WTC11 (cell line): ENCODE measurements at regions not wholly inside any gene's neighbourhood (a gene's known extent, or its start where the extent isn't known, plus 50 kb on each side); places are given as distances from the start of the nearest gene placed in this dataset.

ENCODE experiments used
- CTCF ChIP-seq: fragments of 200-600 bp; IDR thresholded peaks from 2 replicates; pipeline ENCODE4 v1.8.0; 2022; ENCODE audit warnings: antibody characterized with exemption
- IRF1 ChIP-seq: sonication (generic); formaldehyde crosslinking; IDR thresholded peaks from 2 replicates; pipeline ENCODE4 v1.8.0; 2023; ENCODE audit warnings: missing genetic modification reagents
- MAX ChIP-seq: sonication (generic); formaldehyde crosslinking; IDR thresholded peaks from 2 replicates; pipeline ENCODE4 v1.8.0; 2022; ENCODE audit warnings: mild to moderate bottlenecking, missing genetic modification reagents
- MYBL2 ChIP-seq: sonication (generic); formaldehyde crosslinking; IDR thresholded peaks from 2 replicates; pipeline ENCODE4 v1.8.1; 2023; ENCODE audit warnings: mild to moderate bottlenecking, moderate library complexity, missing genetic modification reagents
- NFYB ChIP-seq: sonication (generic); formaldehyde crosslinking; conservative IDR thresholded peaks from 2 replicates; pipeline ENCODE4 v1.8.0; 2022; ENCODE audit warnings: low read depth, missing genetic modification reagents
- SMAD3 ChIP-seq: sonication (generic); formaldehyde crosslinking; IDR thresholded peaks from 2 replicates; pipeline ENCODE4 v1.8.0; 2022; ENCODE audit warnings: missing genetic modification reagents, mild to moderate bottlenecking, borderline replicate concordance
- ZNF416 ChIP-seq: fragments of 250-450 bp; sonication (Bioruptor Pico); IDR thresholded peaks from 2 replicates; pipeline ENCODE4 v1.9.0; 2021; ENCODE audit warnings: mild to moderate bottlenecking, inconsistent platforms

GRCh38 chr2:183837157-183837556, 712.9 kb downstream of the NUP35 start:
- TF ChIP-seq IRF1: no peak
- TF ChIP-seq ZNF416 (CRISPR knock-in tag): no peak
- TF ChIP-seq NFYB: no peak
- TF ChIP-seq MYBL2: no peak
- TF ChIP-seq CTCF: no peak
- no peak for TF ChIP-seq SMAD3 (CRISPR knock-in tag)
- TF ChIP-seq MAX (CRISPR knock-in tag): no peak
